H9 (cell line): ENCODE measurements at regions not wholly inside any gene's neighbourhood (a gene's known extent, or its start where the extent isn't known, plus 50 kb on each side); places are given as distances from the start of the nearest gene placed in this dataset.

Experiments used
- DNase-seq: peaks from one replicate; pipeline ENCODE4 v3.0.0-alpha.2; 2017
- H2AFZ ChIP-seq: one replicate; pipeline ENCODE4 v1.6.1; 2013; ENCODE audit warnings: mild to moderate bottlenecking, low read length, control low read depth, moderate library complexity
- H2AK5ac ChIP-seq: 2 replicates; pipeline ENCODE4 v1.6.1; 2013; ENCODE audit warnings: low read length, control low read depth, mixed read lengths; ENCODE audit not compliant: insufficient read length
- H2BK120ac ChIP-seq: one replicate; pipeline ENCODE4 v1.6.1; 2013; ENCODE audit warnings: low read depth, mild to moderate bottlenecking, low read length, control low read depth, inconsistent platforms; ENCODE audit not compliant: poor library complexity, severe bottlenecking
- H2BK12ac ChIP-seq: 2 replicates; pipeline ENCODE4 v1.6.1; 2013; ENCODE audit warnings: low read length, control low read depth, mixed read lengths, low read depth; ENCODE audit not compliant: insufficient read length
- H2BK15ac ChIP-seq: 2 replicates; pipeline ENCODE4 v1.6.1; 2013; ENCODE audit warnings: low read depth, low read length, control low read depth
- H2BK20ac ChIP-seq: one replicate; pipeline ENCODE4 v1.6.1; 2013; ENCODE audit warnings: low read depth, mild to moderate bottlenecking, low read length, control low read depth, inconsistent platforms; ENCODE audit not compliant: poor library complexity, severe bottlenecking
- H2BK5ac ChIP-seq: 2 replicates; pipeline ENCODE4 v1.6.1; 2013; ENCODE audit warnings: low read length, control low read depth, mixed read lengths; ENCODE audit not compliant: insufficient read length
- H3K14ac ChIP-seq: 2 replicates; pipeline ENCODE4 v1.6.1; 2013; ENCODE audit warnings: low read length, control low read depth; ENCODE audit not compliant: insufficient read depth
- H3K18ac ChIP-seq: 2 replicates; pipeline ENCODE4 v1.6.1; 2013; ENCODE audit warnings: low read depth, mild to moderate bottlenecking, mixed read lengths, low read length, control low read depth; ENCODE audit not compliant: insufficient read length
- H3K23ac ChIP-seq: 2 replicates; pipeline ENCODE4 v1.6.1; 2013; ENCODE audit warnings: low read length, control low read depth, mixed read lengths, low read depth; ENCODE audit not compliant: insufficient read length
- H3K23me2 ChIP-seq: 2 replicates; pipeline ENCODE4 v1.6.1; 2013; ENCODE audit warnings: low read depth, mild to moderate bottlenecking, mixed read lengths, low read length, control low read depth; ENCODE audit not compliant: insufficient read length, poor library complexity, severe bottlenecking
- H3K27ac ChIP-seq: 2 replicates; pipeline ENCODE4 v1.5.1; 2013; ENCODE audit warnings: low read length, control low read depth, mixed read lengths, low read depth; ENCODE audit not compliant: insufficient read length
- H3K27me3 ChIP-seq: 2 replicates; pipeline ENCODE4 v1.6.1; 2013; ENCODE audit warnings: low read length, control low read depth, inconsistent platforms; ENCODE audit not compliant: insufficient read depth
- H3K4ac ChIP-seq: 2 replicates; pipeline ENCODE4 v1.6.1; 2013; ENCODE audit warnings: low read depth, mild to moderate bottlenecking, control low read depth, inconsistent platforms, low read length, moderate library complexity
- H3K4me1 ChIP-seq: 2 replicates; pipeline ENCODE4 v1.6.1; 2013; ENCODE audit warnings: low read length, control low read depth, inconsistent platforms; ENCODE audit not compliant: insufficient read depth
- H3K4me2 ChIP-seq: 2 replicates; pipeline ENCODE4 v1.6.1; 2013; ENCODE audit warnings: low read length, control low read depth, mixed read lengths; ENCODE audit not compliant: insufficient read length, insufficient read depth
- H3K56ac ChIP-seq: 2 replicates; pipeline ENCODE4 v1.6.1; 2013; ENCODE audit warnings: low read depth, mild to moderate bottlenecking, mixed read lengths, low read length, control low read depth; ENCODE audit not compliant: insufficient read length
- H3K79me1 ChIP-seq: 2 replicates; pipeline ENCODE4 v1.6.1; 2013; ENCODE audit warnings: low read depth, mild to moderate bottlenecking, moderate library complexity, low read length, control low read depth, inconsistent platforms; ENCODE audit not compliant: insufficient read depth, poor library complexity, severe bottlenecking
- H3K79me2 ChIP-seq: 2 replicates; pipeline ENCODE4 v1.6.1; 2013; ENCODE audit warnings: low read length, control low read depth, inconsistent platforms; ENCODE audit not compliant: insufficient read depth
- H3K9ac ChIP-seq: 2 replicates; pipeline ENCODE4 v1.6.1; 2013; ENCODE audit warnings: low read length, control low read depth, mixed read lengths; ENCODE audit not compliant: insufficient read length; ENCODE audit errors: extremely low read depth
- H3K9me3 ChIP-seq: one replicate; pipeline ENCODE4 v1.6.1; 2013; ENCODE audit warnings: low read depth, low read length, inconsistent platforms; ENCODE audit not compliant: control insufficient read depth
- H3T11ph ChIP-seq: one replicate; pipeline ENCODE4 v1.6.1; 2013; ENCODE audit warnings: mild to moderate bottlenecking, low read length, control low read depth, inconsistent platforms
- H4K20me1 ChIP-seq: one replicate; pipeline ENCODE4 v1.6.1; 2013; ENCODE audit not compliant: control insufficient read depth, insufficient read length, insufficient read depth
- H4K5ac ChIP-seq: 2 replicates; pipeline ENCODE4 v1.6.1; 2013; ENCODE audit warnings: low read depth, mild to moderate bottlenecking, mixed read lengths, low read length, control low read depth; ENCODE audit not compliant: insufficient read length
- H4K8ac ChIP-seq: replicated peaks from 2 replicates; pipeline ENCODE4 v1.6.1; 2013; ENCODE audit warnings: low read length, control low read depth, mixed read lengths, low read depth; ENCODE audit not compliant: insufficient read length
- H4K91ac ChIP-seq: 2 replicates; pipeline ENCODE4 v1.6.1; 2013; ENCODE audit warnings: low read depth, mild to moderate bottlenecking, moderate library complexity, mixed read lengths, low read length, control low read depth; ENCODE audit not compliant: insufficient read length
- H3K27ac Mint-ChIP-seq, 3 experiments: 2 replicates in 2 of 3; 3 replicates in 1 of 3; pipeline ENCODE4 v1.8.0; 2020 to 2021; ENCODE audit warnings: mixed read lengths in 3 of 3, mild to moderate bottlenecking in 1 of 3, moderate library complexity in 1 of 3
- H3K27me3 Mint-ChIP-seq: 2 replicates; pipeline ENCODE4 v1.8.0; 2021; ENCODE audit warnings: low read depth, mild to moderate bottlenecking, moderate library complexity, mixed read lengths
- H3K36me3 Mint-ChIP-seq, 3 experiments: 2 replicates in 2 of 3; 3 replicates in 1 of 3; pipeline ENCODE4 v1.8.0; 2020 to 2021; ENCODE audit warnings: low read depth in 3 of 3, mixed read lengths in 3 of 3; ENCODE audit not compliant: insufficient read depth in 1 of 3
- H3K4me1 Mint-ChIP-seq, 2 experiments: 2 replicates each; pipeline ENCODE4 v1.8.0; 2020; ENCODE audit warnings: mixed read lengths in 2 of 2
- H3K4me3 Mint-ChIP-seq, 2 experiments: 2 replicates in 1 of 2; 3 replicates in 1 of 2; pipeline ENCODE4 v1.8.0; 2020 to 2021; ENCODE audit warnings: mild to moderate bottlenecking in 2 of 2, mixed read lengths in 2 of 2, moderate library complexity in 1 of 2
- H3K9me3 Mint-ChIP-seq, 2 experiments: 2 replicates in 1 of 2; 3 replicates in 1 of 2; pipeline ENCODE4 v1.8.0; 2020; ENCODE audit warnings: mild to moderate bottlenecking in 2 of 2, mixed read lengths in 2 of 2, moderate library complexity in 1 of 2
- CTCF ChIP-seq: fragments of 200-600 bp; sonication (generic); conservative IDR thresholded peaks from 3 replicates; pipeline ENCODE4 v1.8.0; 2021; ENCODE audit warnings: antibody characterized with exemption, mild to moderate bottlenecking
- WGBS: extraction: QIAGEN DNeasy Blood & Tissue Kit; methylation state at CpG from one replicate; pipeline ENCODE4 v1.1.7; 2013; ENCODE audit warnings: missing lambda C conversion rate, low lambda C conversion rate, mixed read lengths; ENCODE audit not compliant: insufficient read length; ENCODE audit errors: extremely low coverage; 5-methylcytosine and 5-hydroxymethylcytosine counted together

- Histone ChIP-seq H3K9me3 (no peaks in the 10 kb centered on the region), H2AFZ (no peak overlapping the region), H3K4ac (no peak overlapping the region), H4K8ac (no peak overlapping the region), H3K79me1 (no peaks in the 10 kb centered on the region), H3K23ac (no peak overlapping the region), H3K79me2 (no peaks in the 10 kb centered on the region), H3K27ac (no peak overlapping the region), H4K91ac (no peak overlapping the region), H3K4me2 (no peak overlapping the region), H3K4me1 (no peaks in the 10 kb centered on the region), H4K5ac (no peak overlapping the region), H2BK120ac (no peak overlapping the region), H2BK5ac (no peak overlapping the region), H3K9ac (no peak overlapping the region), H3K56ac (no peak overlapping the region), H2AK5ac (no peak overlapping the region), H3K14ac (no peak overlapping the region), H2BK12ac (no peak overlapping the region), H3K27me3 (no peaks in the 10 kb centered on the region), H3K23me2 (no peaks in the 10 kb centered on the region), H2BK15ac (no peak overlapping the region), H3K18ac (no peak overlapping the region), H4K20me1 (no peaks in the 10 kb centered on the region), H3T11ph (no peak overlapping the region), H2BK20ac (no peak overlapping the region)
- no CpG with 5 or more reads among the region's 6 CpGs for WGBS
- H3K9me3 Mint-ChIP-seq = no peaks in the 10 kb centered on the region
- no peaks in the 10 kb centered on the region for H3K36me3 Mint-ChIP-seq
- no peak for DNase-seq
- peaks cover 8% of the 10 kb centered on the region in 2 experiments for H3K4me1 Mint-ChIP-seq
- no peaks in the 10 kb centered on the region; the same call in 1 of the 2 replicates for H3K27me3 Mint-ChIP-seq
- H3K27ac Mint-ChIP-seq = no peak overlapping the region
- TF ChIP-seq CTCF = no peak
- H3K4me3 Mint-ChIP-seq = no peak overlapping the region
Measured at GRCh38 chr5:15441433-15442192, 58.4 kb upstream of the FBXL7 start.
